ENCODE measurements at regions not wholly inside any gene's neighbourhood (a gene's known extent, or its start where the extent isn't known, plus 50 kb on each side); places are given as distances from the start of the nearest gene placed in this dataset.
"Not testable (repeated sequence)": the region's sequence is repeated elsewhere in the genome, so short reads cannot be mapped to it uniquely, and the experiment has no call there.

DNA sequence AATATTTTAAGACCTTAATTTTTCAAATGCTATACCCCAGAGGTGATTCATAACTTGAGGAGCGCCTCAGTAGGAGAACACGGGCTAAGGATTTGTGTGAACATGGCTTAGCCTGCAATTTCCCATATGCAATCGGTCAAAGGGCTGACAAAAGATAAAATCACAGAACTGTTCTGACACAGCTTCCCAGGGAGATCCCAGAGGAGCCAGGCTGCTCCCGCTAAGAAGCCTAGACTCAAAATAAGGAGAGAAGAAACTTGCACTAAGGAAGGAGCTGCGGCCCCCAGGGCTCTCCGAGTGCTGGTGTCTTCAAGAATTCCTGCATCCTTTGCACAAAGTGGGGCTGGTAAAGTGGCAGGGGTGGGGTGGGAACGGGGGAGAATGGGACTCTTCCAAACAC, 106.3 kb upstream of the DLG1 start:
- H3K36me3 Mint-ChIP-seq (ENCODE audit: low read depth), result peaks cover 3% of the 10 kb centered on the region
- no peaks in the 10 kb centered on the region for H3K27me3 ChIP-seq (ENCODE audit: control insufficient read depth, insufficient read depth, low read length, poor library complexity, severe bottlenecking)
- H3K27ac Mint-ChIP-seq, result no peak overlapping the region
- H3K9me3 ChIP-seq (ENCODE audit: control insufficient read depth, low read length), result peaks cover 16% of the 10 kb centered on the region
- DNase-seq, result no peak
- peaks cover under 1% of the 10 kb centered on the region for H3K27me3 Mint-ChIP-seq (ENCODE audit: insufficient read depth)
- no peak overlapping the region for H3K9ac ChIP-seq (ENCODE audit: extremely low read depth, low read length, poor library complexity, severe bottlenecking)
- H3K27ac ChIP-seq (ENCODE audit: low read depth, low read length), result no peak overlapping the region
- H3K36me3 ChIP-seq (ENCODE audit: control insufficient read depth, insufficient read depth, low read length), result no peaks in the 10 kb centered on the region
- 91 to 98% methylated on average over 4 to 7 of the region's 7 CpGs for WGBS, 2 experiments (ENCODE audit: insufficient coverage in 1 of 2, insufficient read length in 1 of 2)
- peaks cover 5% of the 10 kb centered on the region for H3K4me1 ChIP-seq (ENCODE audit: control insufficient read depth, insufficient read depth, low read length)
- peaks cover 13% of the 10 kb centered on the region for H3K9me3 Mint-ChIP-seq
- TF ChIP-seq, protein P1, sequence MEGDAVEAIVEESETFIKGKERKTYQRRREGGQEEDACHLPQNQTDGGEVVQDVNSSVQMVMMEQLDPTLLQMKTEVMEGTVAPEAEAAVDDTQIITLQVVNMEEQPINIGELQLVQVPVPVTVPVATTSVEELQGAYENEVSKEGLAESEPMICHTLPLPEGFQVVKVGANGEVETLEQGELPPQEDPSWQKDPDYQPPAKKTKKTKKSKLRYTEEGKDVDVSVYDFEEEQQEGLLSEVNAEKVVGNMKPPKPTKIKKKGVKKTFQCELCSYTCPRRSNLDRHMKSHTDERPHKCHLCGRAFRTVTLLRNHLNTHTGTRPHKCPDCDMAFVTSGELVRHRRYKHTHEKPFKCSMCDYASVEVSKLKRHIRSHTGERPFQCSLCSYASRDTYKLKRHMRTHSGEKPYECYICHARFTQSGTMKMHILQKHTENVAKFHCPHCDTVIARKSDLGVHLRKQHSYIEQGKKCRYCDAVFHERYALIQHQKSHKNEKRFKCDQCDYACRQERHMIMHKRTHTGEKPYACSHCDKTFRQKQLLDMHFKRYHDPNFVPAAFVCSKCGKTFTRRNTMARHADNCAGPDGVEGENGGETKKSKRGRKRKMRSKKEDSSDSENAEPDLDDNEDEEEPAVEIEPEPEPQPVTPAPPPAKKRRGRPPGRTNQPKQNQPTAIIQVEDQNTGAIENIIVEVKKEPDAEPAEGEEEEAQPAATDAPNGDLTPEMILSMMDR (conservative IDR thresholded peaks at IDR 0.05), result no peak
- peaks cover 3% of the 10 kb centered on the region for H3K4me1 Mint-ChIP-seq
- no peak overlapping the region for H3K4me3 Mint-ChIP-seq
- no peak overlapping the region for H3K4me3 ChIP-seq (ENCODE audit: low read length)

- 91 to 93% methylated on average over 10 to 12 of the region's 12 CpGs for WGBS, 2 experiments (ENCODE audit: insufficient coverage in 1 of 2, insufficient read length in 1 of 2)
- no peak for DNase-seq
- TF ChIP-seq, protein P1 (conservative IDR thresholded peaks at IDR 0.05), result no peak
- Histone ChIP-seq H3K9me3 (ENCODE audit: control insufficient read depth, low read length) (peaks cover 9% of the 10 kb centered on the region), H3K27ac (ENCODE audit: low read depth, low read length) (no peak overlapping the region), H3K36me3 (ENCODE audit: control insufficient read depth, insufficient read depth, low read length) (no peaks in the 10 kb centered on the region), H3K27me3 (ENCODE audit: control insufficient read depth, insufficient read depth, low read length, poor library complexity, severe bottlenecking) (no peaks in the 10 kb centered on the region), H3K4me1 (ENCODE audit: control insufficient read depth, insufficient read depth, low read length) (peaks cover 10% of the 10 kb centered on the region), H3K4me3 (ENCODE audit: low read length) (no peak overlapping the region), H3K9ac (ENCODE audit: extremely low read depth, low read length, poor library complexity, severe bottlenecking) (no peak overlapping the region)
- Mint-ChIP-seq H3K4me1 (peaks cover 9% of the 10 kb centered on the region), H3K4me3 (no peak overlapping the region), H3K27me3 (ENCODE audit: insufficient read depth) (no peaks in the 10 kb centered on the region), H3K27ac (no peak overlapping the region), H3K36me3 (ENCODE audit: low read depth) (no peaks in the 10 kb centered on the region), H3K9me3 (peaks cover 6% of the 10 kb centered on the region)
Measured at GRCh38 chr3:197404030-197404429, 105.6 kb upstream of the DLG1 start.

- not testable (repeated sequence) for H3K36me3 ChIP-seq (ENCODE audit: control insufficient read depth, insufficient read depth, low read length); H3K9me3 Mint-ChIP-seq; DNase-seq; H3K27ac Mint-ChIP-seq; H3K4me3 Mint-ChIP-seq; H3K9me3 ChIP-seq (ENCODE audit: control insufficient read depth, low read length); H3K9ac ChIP-seq (ENCODE audit: extremely low read depth, low read length, poor library complexity, severe bottlenecking); H3K27me3 ChIP-seq (ENCODE audit: control insufficient read depth, insufficient read depth, low read length, poor library complexity, severe bottlenecking); H3K36me3 Mint-ChIP-seq (ENCODE audit: low read depth); H3K4me1 Mint-ChIP-seq; H3K4me3 ChIP-seq (ENCODE audit: low read length); H3K27ac ChIP-seq (ENCODE audit: low read depth, low read length); H3K4me1 ChIP-seq (ENCODE audit: control insufficient read depth, insufficient read depth, low read length); H3K27me3 Mint-ChIP-seq (ENCODE audit: insufficient read depth)
- WGBS, 2 experiments (ENCODE audit: insufficient coverage in 1 of 2, insufficient read length in 1 of 2), result 88 to 95% methylated on average over 7 to 9 of the region's 9 CpGs
Measured at GRCh38 chr3:197402401-197402800, 104.0 kb upstream of the DLG1 start.

DNA sequence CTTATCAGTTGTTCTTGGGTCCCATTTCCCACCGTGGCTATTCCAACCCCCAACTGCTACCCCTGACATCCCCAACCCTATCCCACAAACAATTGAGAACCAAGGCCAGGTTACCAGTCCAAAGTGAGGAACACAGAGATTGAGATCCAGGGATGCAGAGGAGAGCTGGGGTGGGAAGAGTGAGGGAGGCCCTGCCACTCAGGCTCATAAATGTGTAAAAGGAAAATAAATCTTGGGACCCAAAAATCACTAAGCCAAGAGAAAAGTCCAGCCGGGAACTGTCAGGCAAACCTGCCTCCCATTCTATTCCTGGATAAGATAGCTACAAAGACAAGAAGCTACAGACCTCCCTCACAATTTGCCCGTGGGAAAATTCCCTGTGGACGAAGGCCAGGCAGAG, 101.1 kb upstream of the DLG1 start:
- H3K9me3 Mint-ChIP-seq, result no peaks in the 10 kb centered on the region
- H3K4me1 ChIP-seq (ENCODE audit: control insufficient read depth, insufficient read depth, low read length), result peaks cover 10% of the 10 kb centered on the region
- no peaks in the 10 kb centered on the region for H3K9me3 ChIP-seq (ENCODE audit: control insufficient read depth, low read length)
- H3K4me3 ChIP-seq (ENCODE audit: low read length), result peak overlapping the region; percentile 35
- peak overlapping the region; percentile 96 for H3K27ac Mint-ChIP-seq
- H3K9ac ChIP-seq (ENCODE audit: extremely low read depth, low read length, poor library complexity, severe bottlenecking), result peak overlapping the region; percentile 12
- TF ChIP-seq, protein P1 (conservative IDR thresholded peaks at IDR 0.05), result no peak
- H3K36me3 Mint-ChIP-seq (ENCODE audit: low read depth), result no peaks in the 10 kb centered on the region
- H3K27me3 Mint-ChIP-seq (ENCODE audit: insufficient read depth), result no peaks in the 10 kb centered on the region
- H3K4me1 Mint-ChIP-seq, result peaks cover 9% of the 10 kb centered on the region
- 79 to 91% methylated on average over 3 to 4 of the region's 4 CpGs for WGBS, 2 experiments (ENCODE audit: insufficient coverage in 1 of 2, insufficient read length in 1 of 2)
- no peaks in the 10 kb centered on the region for H3K27me3 ChIP-seq (ENCODE audit: control insufficient read depth, insufficient read depth, low read length, poor library complexity, severe bottlenecking)
- H3K27ac ChIP-seq (ENCODE audit: low read depth, low read length), result no peak overlapping the region
- H3K4me3 Mint-ChIP-seq, result no peak overlapping the region
- no peaks in the 10 kb centered on the region for H3K36me3 ChIP-seq (ENCODE audit: control insufficient read depth, insufficient read depth, low read length)
- no peak for DNase-seq
